Epithelial cell of esophagus (primary cell): ENCODE measurements at regions not wholly inside any gene's neighbourhood (a gene's known extent, or its start where the extent isn't known, plus 50 kb on each side); places are given as distances from the start of the nearest gene placed in this dataset.
A peak's percentile ranks its signal among the peaks of the same experiment; 100 is the strongest.

Experiments
- DNase-seq: peaks from one replicate; pipeline ENCODE4 v3.0.0; 2010; ENCODE audit warnings: low read depth
- H3K4me3 ChIP-seq: 2 replicates; pipeline ENCODE4 v1.5.1; 2011; ENCODE audit warnings: mild to moderate bottlenecking, low read length, control low read depth
- TF ChIP-seq, protein P1 (sequence below): IDR thresholded peaks from 2 replicates; pipeline ENCODE4 v1.5.1; 2011; ENCODE audit warnings: low read depth, mild to moderate bottlenecking, low read length, control low read depth, inconsistent platforms; ENCODE audit not compliant: insufficient read depth; ENCODE audit errors: missing control alignments

DNA sequence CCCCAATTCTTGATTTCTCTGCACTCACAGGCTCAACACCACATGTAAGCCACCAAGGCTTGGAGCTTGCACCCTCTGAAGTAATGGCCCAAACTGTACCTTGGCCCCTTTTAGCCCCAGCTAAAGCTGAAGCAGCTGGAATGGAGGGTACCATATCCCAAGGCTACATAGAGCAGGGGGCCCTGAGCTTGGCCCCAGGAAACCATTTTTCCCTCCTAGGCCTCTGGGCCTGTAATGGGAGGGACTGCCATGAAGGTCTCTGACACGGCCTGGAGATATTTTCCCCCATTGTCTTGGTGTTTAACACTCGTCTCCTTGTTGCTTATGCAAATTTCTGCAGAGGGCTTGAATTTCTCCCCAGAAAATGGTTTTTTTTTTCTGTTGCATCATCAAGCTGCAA is 69.7 kb downstream of the SKA1 start:
- TF ChIP-seq, protein P1, sequence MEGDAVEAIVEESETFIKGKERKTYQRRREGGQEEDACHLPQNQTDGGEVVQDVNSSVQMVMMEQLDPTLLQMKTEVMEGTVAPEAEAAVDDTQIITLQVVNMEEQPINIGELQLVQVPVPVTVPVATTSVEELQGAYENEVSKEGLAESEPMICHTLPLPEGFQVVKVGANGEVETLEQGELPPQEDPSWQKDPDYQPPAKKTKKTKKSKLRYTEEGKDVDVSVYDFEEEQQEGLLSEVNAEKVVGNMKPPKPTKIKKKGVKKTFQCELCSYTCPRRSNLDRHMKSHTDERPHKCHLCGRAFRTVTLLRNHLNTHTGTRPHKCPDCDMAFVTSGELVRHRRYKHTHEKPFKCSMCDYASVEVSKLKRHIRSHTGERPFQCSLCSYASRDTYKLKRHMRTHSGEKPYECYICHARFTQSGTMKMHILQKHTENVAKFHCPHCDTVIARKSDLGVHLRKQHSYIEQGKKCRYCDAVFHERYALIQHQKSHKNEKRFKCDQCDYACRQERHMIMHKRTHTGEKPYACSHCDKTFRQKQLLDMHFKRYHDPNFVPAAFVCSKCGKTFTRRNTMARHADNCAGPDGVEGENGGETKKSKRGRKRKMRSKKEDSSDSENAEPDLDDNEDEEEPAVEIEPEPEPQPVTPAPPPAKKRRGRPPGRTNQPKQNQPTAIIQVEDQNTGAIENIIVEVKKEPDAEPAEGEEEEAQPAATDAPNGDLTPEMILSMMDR: no peak

DNA sequence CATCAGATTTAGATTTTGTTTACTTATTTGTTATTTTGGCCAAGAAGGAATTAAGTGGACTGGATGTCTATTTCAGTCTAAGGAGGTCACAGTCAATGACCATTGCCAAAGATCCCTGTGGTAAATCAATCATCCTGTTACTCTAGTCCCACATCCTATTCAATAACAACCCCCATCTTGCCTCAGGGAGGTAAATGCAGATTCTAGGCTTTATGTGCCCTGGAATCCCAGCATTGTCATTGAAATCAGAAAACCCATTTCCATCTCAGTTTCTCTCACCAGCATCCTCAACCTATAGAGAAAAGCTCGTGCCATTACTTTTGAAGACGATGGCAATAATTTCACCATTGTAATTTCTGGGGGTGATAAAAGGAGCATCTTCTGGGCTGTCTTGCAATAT is 71.8 kb downstream of the SKA1 start:
- DNase-seq: no peak
- no peak overlapping the region for H3K4me3 ChIP-seq
- TF ChIP-seq, protein P1: no peak

More for the DNA sequence above, 69.7 kb downstream of the SKA1 start:
- no peak overlapping the region for H3K4me3 ChIP-seq
- no peak for DNase-seq

DNA sequence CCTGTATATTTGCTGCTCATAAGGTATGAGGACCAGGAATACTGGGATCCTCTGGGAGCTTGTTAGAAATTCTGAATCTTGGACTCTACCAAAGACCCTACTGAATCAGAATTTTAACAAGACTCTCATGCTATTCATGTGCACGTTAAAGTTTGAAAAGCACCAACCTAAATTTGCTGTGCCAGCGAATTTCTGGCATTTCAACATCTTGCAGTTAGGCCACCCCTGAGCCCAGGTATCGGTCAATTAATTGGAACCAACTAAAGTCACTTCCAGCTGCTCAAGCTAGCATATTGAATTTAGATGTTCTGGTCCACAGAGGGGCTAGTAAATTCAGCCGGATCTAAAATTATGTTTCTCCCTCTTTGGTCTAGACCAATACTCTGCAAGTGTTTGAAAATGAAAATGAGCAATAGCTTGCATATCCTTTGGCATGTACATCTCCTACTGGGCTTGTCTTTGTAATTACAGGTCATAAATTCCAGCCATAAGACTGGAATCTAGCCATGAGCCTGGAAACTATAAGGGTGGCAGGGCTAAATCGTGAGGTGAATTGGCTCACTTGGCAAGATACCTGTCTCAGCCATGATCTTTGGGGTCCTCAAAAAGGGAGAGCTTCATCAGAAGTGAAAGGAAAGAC is 72.4 kb downstream of the SKA1 start:
- TF ChIP-seq, protein P1: no peak
- H3K4me3 ChIP-seq: no peak overlapping the region
- DNase-seq: no peak

DNA sequence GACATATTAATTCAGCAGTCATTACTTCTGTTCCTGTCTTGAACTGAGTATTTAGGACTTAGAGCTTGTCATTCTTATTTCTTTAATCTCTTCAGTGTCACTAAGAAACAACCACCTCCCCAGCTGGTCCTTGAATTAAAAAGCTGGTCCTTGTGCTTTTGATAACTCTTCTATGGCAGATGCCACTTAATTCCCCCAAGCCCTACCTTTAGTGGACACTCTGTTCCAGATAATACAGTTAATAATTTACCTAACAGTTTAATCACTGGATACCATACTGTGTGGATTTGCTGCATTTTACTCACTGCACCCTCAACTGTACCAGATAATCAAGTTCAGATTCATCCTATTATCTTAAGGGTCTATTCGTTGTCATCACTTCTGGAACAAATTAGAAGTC is 73.1 kb downstream of the SKA1 start:
- H3K4me3 ChIP-seq: no peak overlapping the region
- TF ChIP-seq, protein P1: no peak
- DNase-seq: no peak

DNA sequence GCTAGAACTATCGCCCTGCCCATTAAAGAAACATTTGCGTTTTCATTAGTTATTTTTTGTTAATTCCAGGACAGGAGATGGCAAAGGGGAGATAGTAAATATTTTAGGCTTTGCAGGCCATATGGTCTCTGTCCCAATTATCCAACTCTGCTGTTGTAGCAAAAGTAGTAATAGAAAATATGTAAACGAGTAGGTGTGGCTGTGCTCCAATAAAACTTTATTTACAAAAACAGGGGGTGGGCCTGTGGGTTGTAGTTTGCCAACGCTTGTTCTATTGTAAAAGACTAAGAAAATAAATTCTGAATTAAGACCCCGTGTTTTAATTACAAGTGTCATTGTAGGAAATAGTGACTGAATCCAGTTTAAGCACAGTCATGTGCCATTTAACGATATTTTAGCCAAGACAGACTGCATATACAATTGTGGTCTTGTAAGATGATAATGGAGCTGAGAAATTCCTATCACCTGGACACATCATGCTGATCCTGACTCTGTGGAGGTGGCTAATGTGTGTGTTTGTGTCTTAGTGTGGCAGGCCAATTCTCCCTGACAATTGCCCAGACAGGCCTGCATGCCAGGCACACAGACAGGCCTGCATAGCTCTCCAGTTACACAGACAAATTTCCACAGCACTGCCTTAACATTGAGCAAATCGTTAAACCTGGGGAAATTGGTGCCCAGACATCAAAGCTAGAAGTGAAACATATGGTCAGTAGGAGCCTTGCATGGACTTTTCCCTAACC is 76.4 kb downstream of the SKA1 start:
- TF ChIP-seq, protein P1: no peak
- peak; percentile 78 for DNase-seq
- no peak overlapping the region for H3K4me3 ChIP-seq

DNA sequence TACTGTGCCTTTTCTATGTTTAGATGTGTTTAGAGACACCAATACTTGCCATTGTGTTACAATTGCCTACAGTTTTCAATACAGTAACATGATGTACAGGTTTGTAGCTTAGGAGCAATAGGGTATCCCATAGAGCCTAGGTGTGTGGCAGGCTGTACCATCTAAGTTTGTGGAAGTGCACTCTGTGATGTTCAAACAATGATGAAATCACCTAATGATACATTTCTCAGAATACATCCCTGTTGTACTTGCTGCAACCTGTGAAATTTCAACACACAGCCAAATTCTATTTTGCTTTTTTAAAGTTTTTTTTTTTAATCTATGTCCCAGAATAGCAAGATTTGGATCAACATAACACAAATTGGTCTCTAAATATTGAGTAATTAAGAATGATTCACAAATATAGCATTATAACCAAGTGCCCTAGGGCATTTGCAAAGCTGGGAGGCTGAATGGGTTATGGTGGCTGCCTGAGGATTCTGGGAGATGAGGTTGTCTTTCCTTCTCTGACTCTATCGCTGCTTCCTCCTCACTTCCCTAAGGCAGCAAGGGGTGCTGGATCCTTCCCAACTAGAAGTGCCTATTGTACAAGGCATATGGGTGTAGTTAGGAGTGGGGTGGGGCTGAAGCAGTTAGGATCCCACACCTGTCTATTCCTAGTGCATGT is 78.3 kb downstream of the SKA1 start:
- TF ChIP-seq, protein P1: no peak
- peak; percentile 86 for DNase-seq
- H3K4me3 ChIP-seq: no peak overlapping the region
